ENCODE measurements at regions not wholly inside any gene's neighbourhood (a gene's known extent, or its start where the extent isn't known, plus 50 kb on each side); places are given as distances from the start of the nearest gene placed in this dataset.

- H2AFZ ChIP-seq (ENCODE audit: control insufficient read depth, low read length), result no peak overlapping the region
- FAIRE-seq (no peak), DNase-seq (ENCODE audit: low read depth, low spot score) (no peak)
- H3K9me3 ChIP-seq (ENCODE audit: control insufficient read depth, low read depth, low read length), result no peaks in the 10 kb centered on the region
- H3K27ac ChIP-seq (ENCODE audit: control insufficient read depth, insufficient read depth, low read length), result no peak overlapping the region
- no peak overlapping the region for H3K4me3 ChIP-seq (ENCODE audit: control insufficient read depth in 2 of 3, extremely low read depth in 1 of 3, insufficient read depth in 2 of 3, low read depth in 1 of 3, low read length in 3 of 3)
- peaks cover 10% of the 10 kb centered on the region for H3K4me1 ChIP-seq (ENCODE audit: control insufficient read depth, extremely low read depth, insufficient read depth, low read length)
- H3K27me3 ChIP-seq (ENCODE audit: control insufficient read depth, extremely low read depth, insufficient read depth, low read length), result no peaks in the 10 kb centered on the region
- H3K4me2 ChIP-seq (ENCODE audit: control insufficient read depth, extremely low read depth, insufficient read depth, low read depth, low read length), result no peak overlapping the region
- no peaks in the 10 kb centered on the region for H3K36me3 ChIP-seq (ENCODE audit: control insufficient read depth in 2 of 2, extremely low read depth in 1 of 2, insufficient read depth in 2 of 2, low read length in 2 of 2)
- no peak overlapping the region for H3K9ac ChIP-seq (ENCODE audit: control insufficient read depth, extremely low read depth, insufficient read depth, low read length)
- H3K9me1 ChIP-seq (ENCODE audit: control insufficient read depth, extremely low read depth, insufficient read depth, low read length), result no peaks in the 10 kb centered on the region
- no peaks in the 10 kb centered on the region for H4K20me1 ChIP-seq (ENCODE audit: control insufficient read depth, extremely low read depth, insufficient read depth, low read length)
- no peak for TF ChIP-seq EZH2 (IDR thresholded peaks at IDR 0.05; ENCODE audit: low read length)
- TF ChIP-seq CTCF (optimal IDR thresholded peaks at IDR 0.05 in 1 of 3, IDR thresholded peaks at IDR 0.05 in 1 of 3, conservative IDR thresholded peaks at IDR 0.05 in 1 of 3; ENCODE audit: extremely low read depth in 1 of 3, insufficient read depth in 2 of 3, low read length in 3 of 3), result no peak
- dilution Hi-C loops (cut with MboI; ENCODE audit: extremely low pct_ligation_motif_present, low sequenced_read_pairs), result no loop called here
- H3K79me2 ChIP-seq (ENCODE audit: control insufficient read depth, insufficient read depth, low read length), result no peaks in the 10 kb centered on the region
These were observed 110.7 kb upstream of the CNTLN start for GRCh38 chr9:17024129-17024528.

GRCh38 chr9:17021387-17021970 is 113.4 kb upstream of the CNTLN start:
- FAIRE-seq (no peak), DNase-seq (ENCODE audit: low read depth, low spot score) (no peak)
- no peak overlapping the region for H3K9ac ChIP-seq (ENCODE audit: control insufficient read depth, extremely low read depth, insufficient read depth, low read length)
- dilution Hi-C loops (cut with MboI; ENCODE audit: extremely low pct_ligation_motif_present, low sequenced_read_pairs), result no loop called here
- no peaks in the 10 kb centered on the region for H3K27me3 ChIP-seq (ENCODE audit: control insufficient read depth, extremely low read depth, insufficient read depth, low read length)
- no peaks in the 10 kb centered on the region for H3K79me2 ChIP-seq (ENCODE audit: control insufficient read depth, insufficient read depth, low read length)
- H3K36me3 ChIP-seq (ENCODE audit: control insufficient read depth in 2 of 2, extremely low read depth in 1 of 2, insufficient read depth in 2 of 2, low read length in 2 of 2), result no peaks in the 10 kb centered on the region
- no peak for TF ChIP-seq EZH2 (IDR thresholded peaks at IDR 0.05; ENCODE audit: low read length)
- no peak for TF ChIP-seq CTCF (optimal IDR thresholded peaks at IDR 0.05 in 1 of 3, IDR thresholded peaks at IDR 0.05 in 1 of 3, conservative IDR thresholded peaks at IDR 0.05 in 1 of 3; ENCODE audit: extremely low read depth in 1 of 3, insufficient read depth in 2 of 3, low read length in 3 of 3)
- H2AFZ ChIP-seq (ENCODE audit: control insufficient read depth, low read length), result no peak overlapping the region
- no peak overlapping the region for H3K4me3 ChIP-seq (ENCODE audit: control insufficient read depth in 2 of 3, extremely low read depth in 1 of 3, insufficient read depth in 2 of 3, low read depth in 1 of 3, low read length in 3 of 3)
- H3K9me3 ChIP-seq (ENCODE audit: control insufficient read depth, low read depth, low read length), result no peaks in the 10 kb centered on the region
- no peaks in the 10 kb centered on the region for H3K9me1 ChIP-seq (ENCODE audit: control insufficient read depth, extremely low read depth, insufficient read depth, low read length)
- H3K4me2 ChIP-seq (ENCODE audit: control insufficient read depth, extremely low read depth, insufficient read depth, low read depth, low read length), result no peak overlapping the region
- no peaks in the 10 kb centered on the region for H4K20me1 ChIP-seq (ENCODE audit: control insufficient read depth, extremely low read depth, insufficient read depth, low read length)
- no peak overlapping the region for H3K27ac ChIP-seq (ENCODE audit: control insufficient read depth, insufficient read depth, low read length)
- peaks cover 16% of the 10 kb centered on the region for H3K4me1 ChIP-seq (ENCODE audit: control insufficient read depth, extremely low read depth, insufficient read depth, low read length)

Measured in keratinocyte (primary cell).